Keratinocyte (primary cell): ENCODE measurements at regions not wholly inside any gene's neighbourhood (a gene's known extent, or its start where the extent isn't known, plus 50 kb on each side); places are given as distances from the start of the nearest gene placed in this dataset.

Experiments
- DNase-seq: peaks from one replicate; pipeline ENCODE4 v3.0.0-alpha.2; 2011; ENCODE audit warnings: low read depth, missing footprints, low spot score
- FAIRE-seq: peaks from 2 replicates; lab custom pipeline; 2011; peaks lifted over from hg19 to GRCh38; lab: Jason Lieb, UNC
- H2AFZ ChIP-seq: 2 replicates; pipeline ENCODE4 v1.6.0; 2012; ENCODE audit warnings: low read length, control low read depth, inconsistent platforms; ENCODE audit not compliant: control insufficient read depth
- H3K27ac ChIP-seq: 2 replicates; pipeline ENCODE4 v1.5.1; 2011; ENCODE audit warnings: low read length; ENCODE audit not compliant: control insufficient read depth, insufficient read depth
- H3K27me3 ChIP-seq: 3 replicates; pipeline ENCODE4 v1.6.0; 2011; ENCODE audit warnings: low read length; ENCODE audit not compliant: control insufficient read depth, insufficient read depth; ENCODE audit errors: extremely low read depth
- H3K36me3 ChIP-seq, 2 experiments: 2 replicates in 1 of 2; 3 replicates in 1 of 2; pipeline ENCODE4 v1.5.1; 2011; ENCODE audit warnings: low read length in 2 of 2, mild to moderate bottlenecking in 1 of 2; ENCODE audit not compliant: control insufficient read depth in 2 of 2, insufficient read depth in 2 of 2; ENCODE audit errors: extremely low read depth in 1 of 2
- H3K4me1 ChIP-seq: 3 replicates; pipeline ENCODE4 v1.5.1; 2011; ENCODE audit warnings: low read length; ENCODE audit not compliant: control insufficient read depth, insufficient read depth; ENCODE audit errors: extremely low read depth
- H3K4me2 ChIP-seq: 3 replicates; pipeline ENCODE4 v1.6.0; 2011; ENCODE audit warnings: low read depth, low read length; ENCODE audit not compliant: control insufficient read depth, insufficient read depth; ENCODE audit errors: extremely low read depth
- H3K4me3 ChIP-seq, 3 experiments: fragments of 200-600 bp in 1 of 3; sonication (generic) in 1 of 3; 2 replicates in 2 of 3; 3 replicates in 1 of 3; pipeline ENCODE4 v1.5.1; 2011 to 2016; ENCODE audit warnings: low read length in 3 of 3, mild to moderate bottlenecking in 3 of 3, control low read depth in 2 of 3, inconsistent platforms in 1 of 3, low read depth in 1 of 3, mixed read lengths in 1 of 3, mixed run types in 1 of 3, moderate library complexity in 1 of 3; ENCODE audit not compliant: control insufficient read depth in 2 of 3, insufficient read depth in 2 of 3; ENCODE audit errors: extremely low read depth in 1 of 3
- H3K79me2 ChIP-seq: 2 replicates; pipeline ENCODE4 v1.6.0; 2012; ENCODE audit warnings: low read length; ENCODE audit not compliant: control insufficient read depth, insufficient read depth
- H3K9ac ChIP-seq: 3 replicates; pipeline ENCODE4 v1.6.0; 2011; ENCODE audit warnings: low read length; ENCODE audit not compliant: control insufficient read depth, insufficient read depth; ENCODE audit errors: extremely low read depth
- H3K9me1 ChIP-seq: 3 replicates; pipeline ENCODE4 v1.6.0; 2011; ENCODE audit warnings: low read length; ENCODE audit not compliant: control insufficient read depth, insufficient read depth; ENCODE audit errors: extremely low read depth
- H3K9me3 ChIP-seq: 2 replicates; pipeline ENCODE4 v1.5.1; 2012; ENCODE audit warnings: low read depth, low read length; ENCODE audit not compliant: control insufficient read depth
- H4K20me1 ChIP-seq: 3 replicates; pipeline ENCODE4 v1.6.0; 2011; ENCODE audit warnings: low read length; ENCODE audit not compliant: control insufficient read depth, insufficient read depth; ENCODE audit errors: extremely low read depth
- CTCF ChIP-seq, 3 experiments: IDR thresholded peaks in 1 of 3; conservative IDR thresholded peaks in 1 of 3; optimal IDR thresholded peaks in 1 of 3; 2 replicates in 2 of 3; 3 replicates in 1 of 3; pipeline versions ENCODE3 to v1.5.1; 2011; ENCODE audit warnings: low read length in 3 of 3, mild to moderate bottlenecking in 3 of 3, moderate library complexity in 2 of 3, control low read depth in 1 of 3, inconsistent platforms in 1 of 3; ENCODE audit not compliant: insufficient read depth in 2 of 3; ENCODE audit errors: extremely low read depth in 1 of 3
- EZH2 ChIP-seq: IDR thresholded peaks from one replicate; pipeline ENCODE4 v1.6.1; 2012; ENCODE audit warnings: inconsistent platforms, mild to moderate bottlenecking, low read length, moderate library complexity
- dilution Hi-C: fragments of 300-500 bp; cut with MboI; formaldehyde crosslinking; loops from one replicate; pipeline ENCODE4 v1.7.0; 2020; ENCODE audit warnings: low sequenced_read_pairs; ENCODE audit not compliant: extremely low pct_ligation_motif_present

- H3K27me3 ChIP-seq, result no peaks in the 10 kb centered on the region
- DNase-seq (no peak), FAIRE-seq (no peak)
- dilution Hi-C loops, result no loop called here
- no peak overlapping the region for H3K4me2 ChIP-seq
- no peak overlapping the region for H3K27ac ChIP-seq
- no peaks in the 10 kb centered on the region for H3K36me3 ChIP-seq
- H3K4me3 ChIP-seq, result no peak overlapping the region
- no peaks in the 10 kb centered on the region for H4K20me1 ChIP-seq
- no peaks in the 10 kb centered on the region for H3K79me2 ChIP-seq
- no peaks in the 10 kb centered on the region for H3K4me1 ChIP-seq
- TF ChIP-seq CTCF (optimal IDR thresholded peaks at IDR 0.05 in 1 of 3, IDR thresholded peaks at IDR 0.05 in 1 of 3, conservative IDR thresholded peaks at IDR 0.05 in 1 of 3; ENCODE audit: extremely low read depth in 1 of 3, insufficient read depth in 2 of 3, low read length in 3 of 3) (no peak), EZH2 (no peak)
- peaks cover 2% of the 10 kb centered on the region for H3K9me3 ChIP-seq
- no peaks in the 10 kb centered on the region for H3K9me1 ChIP-seq
- no peak overlapping the region for H3K9ac ChIP-seq
- no peak overlapping the region for H2AFZ ChIP-seq
Measured at GRCh38 chr5:132130918-132131715, 57.5 kb downstream of the CSF2 start.

- Histone ChIP-seq H3K9me3 (peaks cover 2% of the 10 kb centered on the region), H3K4me1 (peaks cover 8% of the 10 kb centered on the region), H3K4me3 (no peak overlapping the region), H3K9me1 (no peaks in the 10 kb centered on the region), H4K20me1 (no peaks in the 10 kb centered on the region), H3K9ac (no peak overlapping the region), H3K79me2 (no peaks in the 10 kb centered on the region), H3K27me3 (no peaks in the 10 kb centered on the region), H3K27ac (no peak overlapping the region), H3K36me3 (no peaks in the 10 kb centered on the region), H2AFZ (no peak overlapping the region), H3K4me2 (no peak overlapping the region)
- FAIRE-seq (no peak), DNase-seq (no peak)
- dilution Hi-C loops, result no loop called here
- TF ChIP-seq EZH2, result no peak
- TF ChIP-seq CTCF (optimal IDR thresholded peaks at IDR 0.05 in 1 of 3, IDR thresholded peaks at IDR 0.05 in 1 of 3, conservative IDR thresholded peaks at IDR 0.05 in 1 of 3; ENCODE audit: extremely low read depth in 1 of 3, insufficient read depth in 2 of 3, low read length in 3 of 3), result no peak
Measured at GRCh38 chr5:132132138-132132537, 58.5 kb downstream of the CSF2 start.
